ENCODE measurements at regions not wholly inside any gene's neighbourhood (a gene's known extent, or its start where the extent isn't known, plus 50 kb on each side); places are given as distances from the start of the nearest gene placed in this dataset.
"Not testable (repeated sequence)": the region's sequence is repeated elsewhere in the genome, so short reads cannot be mapped to it uniquely, and the experiment has no call there.

DNA sequence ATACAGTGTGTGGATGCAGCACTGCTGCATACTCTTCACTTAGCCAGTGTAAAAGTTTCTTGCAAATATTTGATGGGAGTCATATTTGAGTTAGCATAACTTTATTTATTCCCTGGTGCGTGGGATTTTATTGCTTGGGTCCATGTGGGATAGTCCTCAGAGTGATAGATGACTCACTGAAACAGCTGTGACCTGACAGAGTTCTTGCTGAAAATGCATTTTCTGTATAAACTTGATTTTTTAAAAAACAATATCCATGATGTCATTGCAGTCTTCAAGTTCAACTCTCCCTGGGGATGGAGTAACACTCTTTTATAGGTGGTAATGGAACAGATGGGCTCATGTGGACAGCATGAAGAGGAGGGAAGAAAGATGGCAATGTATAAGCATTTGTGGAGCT lies 310.0 kb downstream of the PPP1R3A start:
- 5% methylated on average over 1 of the region's 1 CpG for WGBS (ENCODE audit: missing lambda C conversion rate)
- Histone ChIP-seq H3K9me3 (no peaks in the 10 kb centered on the region), H3K4me2 (no peak overlapping the region), H3K4me1 (no peaks in the 10 kb centered on the region), H3K27ac (no peak overlapping the region), H3K4me3 (no peak overlapping the region)
- no peak for FAIRE-seq
- no peak for ATAC-seq
- ChIA-PET CTCF (no interaction called here), POLR2A (no interaction called here)
- DNase-seq (ENCODE audit: low read depth in 1 of 2, low spot score in 1 of 2): no peak
- TF ChIP-seq CHD4 (IDR thresholded peaks at IDR 0.05; ENCODE audit: borderline replicate concordance): no peak
- TF ChIP-seq, protein P1, sequence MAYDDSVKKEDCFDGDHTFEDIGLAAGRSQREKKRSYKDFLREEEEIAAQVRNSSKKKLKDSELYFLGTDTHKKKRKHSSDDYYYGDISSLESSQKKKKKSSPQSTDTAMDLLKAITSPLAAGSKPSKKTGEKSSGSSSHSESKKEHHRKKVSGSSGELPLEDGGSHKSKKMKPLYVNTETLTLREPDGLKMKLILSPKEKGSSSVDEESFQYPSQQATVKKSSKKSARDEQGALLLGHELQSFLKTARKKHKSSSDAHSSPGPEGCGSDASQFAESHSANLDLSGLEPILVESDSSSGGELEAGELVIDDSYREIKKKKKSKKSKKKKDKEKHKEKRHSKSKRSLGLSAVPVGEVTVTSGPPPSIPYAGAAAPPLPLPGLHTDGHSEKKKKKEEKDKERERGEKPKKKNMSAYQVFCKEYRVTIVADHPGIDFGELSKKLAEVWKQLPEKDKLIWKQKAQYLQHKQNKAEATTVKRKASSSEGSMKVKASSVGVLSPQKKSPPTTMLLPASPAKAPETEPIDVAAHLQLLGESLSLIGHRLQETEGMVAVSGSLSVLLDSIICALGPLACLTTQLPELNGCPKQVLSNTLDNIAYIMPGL (CRISPR knock-in tag; IDR thresholded peaks at IDR 0.05; ENCODE audit: borderline replicate concordance): no peak
- no peak for TF ChIP-seq CBX2 (IDR thresholded peaks at IDR 0.05; ENCODE audit: borderline replicate concordance, low read depth)
- no peak for TF ChIP-seq GATA3 (IDR thresholded peaks at IDR 0.05; ENCODE audit: borderline replicate concordance)
- no peak for TF ChIP-seq MYC (IDR thresholded peaks at IDR 0.05; ENCODE audit: borderline replicate concordance, low read length)
- no peak for TF ChIP-seq EP300 (IDR thresholded peaks at IDR 0.05)
- TF ChIP-seq, protein P2, sequence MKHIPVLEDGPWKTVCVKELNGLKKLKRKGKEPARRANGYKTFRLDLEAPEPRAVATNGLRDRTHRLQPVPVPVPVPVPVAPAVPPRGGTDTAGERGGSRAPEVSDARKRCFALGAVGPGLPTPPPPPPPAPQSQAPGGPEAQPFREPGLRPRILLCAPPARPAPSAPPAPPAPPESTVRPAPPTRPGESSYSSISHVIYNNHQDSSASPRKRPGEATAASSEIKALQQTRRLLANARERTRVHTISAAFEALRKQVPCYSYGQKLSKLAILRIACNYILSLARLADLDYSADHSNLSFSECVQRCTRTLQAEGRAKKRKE (CRISPR knock-in tag; IDR thresholded peaks at IDR 0.05; ENCODE audit: low read depth): no peak
- TF ChIP-seq, protein P3, sequence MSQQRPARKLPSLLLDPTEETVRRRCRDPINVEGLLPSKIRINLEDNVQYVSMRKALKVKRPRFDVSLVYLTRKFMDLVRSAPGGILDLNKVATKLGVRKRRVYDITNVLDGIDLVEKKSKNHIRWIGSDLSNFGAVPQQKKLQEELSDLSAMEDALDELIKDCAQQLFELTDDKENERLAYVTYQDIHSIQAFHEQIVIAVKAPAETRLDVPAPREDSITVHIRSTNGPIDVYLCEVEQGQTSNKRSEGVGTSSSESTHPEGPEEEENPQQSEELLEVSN (IDR thresholded peaks at IDR 0.05; ENCODE audit: borderline replicate concordance, low read depth): no peak
- TF ChIP-seq ZSCAN20 (CRISPR knock-in tag; IDR thresholded peaks at IDR 0.05): no peak
- TF ChIP-seq, protein P4, sequence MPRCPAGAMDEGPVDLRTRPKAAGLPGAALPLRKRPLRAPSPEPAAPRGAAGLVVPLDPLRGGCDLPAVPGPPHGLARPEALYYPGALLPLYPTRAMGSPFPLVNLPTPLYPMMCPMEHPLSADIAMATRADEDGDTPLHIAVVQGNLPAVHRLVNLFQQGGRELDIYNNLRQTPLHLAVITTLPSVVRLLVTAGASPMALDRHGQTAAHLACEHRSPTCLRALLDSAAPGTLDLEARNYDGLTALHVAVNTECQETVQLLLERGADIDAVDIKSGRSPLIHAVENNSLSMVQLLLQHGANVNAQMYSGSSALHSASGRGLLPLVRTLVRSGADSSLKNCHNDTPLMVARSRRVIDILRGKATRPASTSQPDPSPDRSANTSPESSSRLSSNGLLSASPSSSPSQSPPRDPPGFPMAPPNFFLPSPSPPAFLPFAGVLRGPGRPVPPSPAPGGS (IDR thresholded peaks at IDR 0.05): no peak
- TF ChIP-seq, protein P5, sequence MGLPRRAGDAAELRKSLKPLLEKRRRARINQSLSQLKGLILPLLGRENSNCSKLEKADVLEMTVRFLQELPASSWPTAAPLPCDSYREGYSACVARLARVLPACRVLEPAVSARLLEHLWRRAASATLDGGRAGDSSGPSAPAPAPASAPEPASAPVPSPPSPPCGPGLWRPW (IDR thresholded peaks at IDR 0.05): no peak
- TF ChIP-seq CEBPB (IDR thresholded peaks at IDR 0.05): no peak
- TF ChIP-seq HOXA7 (CRISPR knock-in tag; IDR thresholded peaks at IDR 0.05): no peak
- no peak for TF ChIP-seq RNF2 (IDR thresholded peaks at IDR 0.05; ENCODE audit: borderline replicate concordance, low read depth)
- TF ChIP-seq KDM5A (IDR thresholded peaks at IDR 0.05): no peak
- TF ChIP-seq, protein P6, sequence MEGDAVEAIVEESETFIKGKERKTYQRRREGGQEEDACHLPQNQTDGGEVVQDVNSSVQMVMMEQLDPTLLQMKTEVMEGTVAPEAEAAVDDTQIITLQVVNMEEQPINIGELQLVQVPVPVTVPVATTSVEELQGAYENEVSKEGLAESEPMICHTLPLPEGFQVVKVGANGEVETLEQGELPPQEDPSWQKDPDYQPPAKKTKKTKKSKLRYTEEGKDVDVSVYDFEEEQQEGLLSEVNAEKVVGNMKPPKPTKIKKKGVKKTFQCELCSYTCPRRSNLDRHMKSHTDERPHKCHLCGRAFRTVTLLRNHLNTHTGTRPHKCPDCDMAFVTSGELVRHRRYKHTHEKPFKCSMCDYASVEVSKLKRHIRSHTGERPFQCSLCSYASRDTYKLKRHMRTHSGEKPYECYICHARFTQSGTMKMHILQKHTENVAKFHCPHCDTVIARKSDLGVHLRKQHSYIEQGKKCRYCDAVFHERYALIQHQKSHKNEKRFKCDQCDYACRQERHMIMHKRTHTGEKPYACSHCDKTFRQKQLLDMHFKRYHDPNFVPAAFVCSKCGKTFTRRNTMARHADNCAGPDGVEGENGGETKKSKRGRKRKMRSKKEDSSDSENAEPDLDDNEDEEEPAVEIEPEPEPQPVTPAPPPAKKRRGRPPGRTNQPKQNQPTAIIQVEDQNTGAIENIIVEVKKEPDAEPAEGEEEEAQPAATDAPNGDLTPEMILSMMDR (IDR thresholded peaks at IDR 0.05): no peak
- no peak for TF ChIP-seq POLR2A (IDR thresholded peaks at IDR 0.05; ENCODE audit: low read length)

DNA sequence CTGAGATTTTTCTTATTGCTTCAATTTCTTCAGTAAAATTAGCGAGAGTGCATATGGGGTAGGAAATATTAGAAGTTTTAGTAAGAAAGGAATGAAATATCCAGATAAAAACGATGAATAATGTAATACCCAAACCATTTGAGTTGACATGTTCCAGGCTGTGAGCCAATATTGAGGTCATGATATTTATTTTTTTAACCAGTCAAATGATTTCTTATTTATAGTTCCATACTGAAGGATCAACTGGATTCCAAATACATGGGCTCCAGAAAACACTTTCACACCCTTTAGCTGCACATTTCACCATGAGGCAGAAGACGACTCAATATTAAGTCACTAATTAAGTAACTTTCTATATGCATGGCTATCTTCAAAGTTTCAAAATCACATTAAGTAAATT lies 312.5 kb downstream of the PPP1R3A start:
- no peak for ATAC-seq
- H3K9me3 ChIP-seq: no peaks in the 10 kb centered on the region
- H3K4me1 ChIP-seq: no peaks in the 10 kb centered on the region
- 9% methylated on average over 3 of the region's 3 CpGs for WGBS (ENCODE audit: missing lambda C conversion rate)
- DNase-seq (ENCODE audit: low read depth in 1 of 2, low spot score in 1 of 2): no peak
- no peak overlapping the region for H3K4me3 ChIP-seq
- FAIRE-seq: no peak
- no peak overlapping the region for H3K4me2 ChIP-seq
- ChIA-PET POLR2A (no interaction called here), CTCF (no interaction called here)
- no peak for TF ChIP-seq KDM1A (IDR thresholded peaks at IDR 0.05; ENCODE audit: low read depth)
- no peak for TF ChIP-seq ZNF302 (CRISPR knock-in tag; IDR thresholded peaks at IDR 0.05)
- no peak overlapping the region for H3K27ac ChIP-seq

DNA sequence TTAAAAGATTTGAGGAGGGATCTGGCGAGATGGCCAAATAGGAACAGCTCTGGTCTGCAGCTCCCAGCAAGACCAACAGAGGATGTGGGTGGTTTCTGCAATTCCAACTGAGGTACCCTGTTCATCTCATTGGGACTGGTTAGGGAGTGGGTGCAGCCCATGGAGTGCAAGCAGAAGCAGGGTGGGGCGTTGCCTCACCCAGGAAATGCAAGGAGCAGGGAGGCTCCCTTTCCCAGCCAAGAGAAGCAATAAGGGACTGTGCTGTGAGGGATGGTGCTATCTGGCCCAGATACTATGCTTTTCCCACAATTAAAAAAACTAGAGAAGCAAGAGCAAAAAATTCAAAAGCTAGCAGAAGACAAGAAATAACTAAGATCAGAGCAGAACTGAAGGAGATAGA lies 318.4 kb downstream of the PPP1R3A start:
- H3K4me1 ChIP-seq; H3K27ac ChIP-seq; H3K4me3 ChIP-seq; DNase-seq (ENCODE audit: low read depth in 1 of 2, low spot score in 1 of 2); CTCF ChIA-PET; H3K4me2 ChIP-seq; H3K9me3 ChIP-seq; ATAC-seq; POLR2A ChIA-PET; FAIRE-seq: not testable (repeated sequence)
- 0% methylated on average over 2 of the region's 2 CpGs for WGBS (ENCODE audit: missing lambda C conversion rate)

DNA sequence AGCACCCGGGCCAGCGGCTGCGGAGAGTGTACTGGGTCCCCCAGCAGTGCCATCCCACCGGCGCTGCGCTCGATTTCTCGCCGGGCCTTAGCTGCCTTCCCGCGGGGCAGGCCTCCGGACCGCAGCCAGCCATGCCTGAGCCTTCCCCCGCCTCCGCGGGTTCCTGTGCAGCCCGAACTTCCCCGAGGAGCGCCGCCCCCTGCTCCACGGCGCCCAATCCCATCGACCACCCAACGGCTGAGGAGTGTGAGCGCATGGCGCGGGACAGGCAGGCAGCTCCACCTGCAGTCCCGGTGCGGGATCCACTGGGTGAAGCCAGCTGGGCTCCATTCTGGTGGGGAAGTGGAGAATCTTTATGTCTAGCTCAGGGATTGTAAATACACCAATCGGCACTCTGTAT lies 325.4 kb downstream of the PPP1R3A start:
- WGBS (ENCODE audit: missing lambda C conversion rate): 59% methylated on average over 16 of the region's 30 CpGs
- DNase-seq (ENCODE audit: low read depth in 1 of 2, low spot score in 1 of 2); FAIRE-seq; CTCF ChIA-PET; H3K4me3 ChIP-seq; H3K4me1 ChIP-seq; POLR2A ChIA-PET; H3K9me3 ChIP-seq; ATAC-seq; H3K4me2 ChIP-seq; H3K27ac ChIP-seq: not testable (repeated sequence)

DNA sequence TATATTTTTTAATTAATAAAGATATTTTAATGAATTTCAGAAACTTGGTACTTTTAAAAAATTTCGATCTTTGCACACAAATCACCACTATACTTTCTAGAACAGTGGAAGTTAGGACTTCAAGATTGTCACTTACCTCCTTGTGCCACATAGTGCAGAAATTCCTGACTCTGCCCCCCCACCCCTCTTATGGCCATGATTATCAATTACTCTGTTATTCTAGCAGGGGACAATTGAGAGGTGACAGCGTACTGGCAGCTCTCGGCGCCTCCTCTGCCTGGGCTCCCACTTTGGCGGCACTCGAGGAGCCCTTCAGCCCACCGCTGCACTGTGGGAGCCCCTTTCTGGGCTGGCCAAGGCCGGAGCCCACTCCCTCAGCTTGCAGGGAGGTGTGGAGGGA lies 325.9 kb downstream of the PPP1R3A start:
- ATAC-seq; DNase-seq (ENCODE audit: low read depth in 1 of 2, low spot score in 1 of 2); H3K9me3 ChIP-seq; H3K27ac ChIP-seq; CTCF ChIA-PET; FAIRE-seq; H3K4me1 ChIP-seq; POLR2A ChIA-PET; H3K4me3 ChIP-seq; H3K4me2 ChIP-seq: not testable (repeated sequence)
- WGBS (ENCODE audit: missing lambda C conversion rate): 23% methylated on average over 2 of the region's 8 CpGs

Data from A549 (cell line).